ENCODE measurements at regions not wholly inside any gene's neighbourhood (a gene's known extent, or its start where the extent isn't known, plus 50 kb on each side); places are given as distances from the start of the nearest gene placed in this dataset.

- TF ChIP-seq CTCF (IDR thresholded peaks at IDR 0.05) (no peak), POLR2A (IDR thresholded peaks at IDR 0.05) (no peak)
Observed at GRCh38 chr20:10113746-10114145, 79.0 kb downstream of the ANKEF1 start.
